Body of pancreas (tissue), 4 donors: ENCODE measurements at regions not wholly inside any gene's neighbourhood (a gene's known extent, or its start where the extent isn't known, plus 50 kb on each side); places are given as distances from the start of the nearest gene placed in this dataset.

Source experiments
- ATAC-seq: fragments of 150-250 bp; one replicate; pipeline ENCODE4 v1.9.1; 2016
- DNase-seq, 4 donors: peaks; one replicate each; pipeline ENCODE4 v3.0.0-alpha.2; 2019
- H3K27ac ChIP-seq, 4 donors: fragments of 200-600 bp; sonication (generic); 1 replicate in 3 of 4; 2 replicates in 1 of 4; pipeline versions ENCODE4 v1.5.1 to v1.6.1; 2016 to 2019; ENCODE audit warnings: mild to moderate bottlenecking in 1 of 4, mixed read lengths in 1 of 4, moderate library complexity in 1 of 4
- H3K27me3 ChIP-seq, 2 donors: fragments of 200-600 bp; sonication (generic); one replicate each; pipeline ENCODE4 v1.6.0; 2016; ENCODE audit warnings: mild to moderate bottlenecking in 1 of 2
- H3K36me3 ChIP-seq, 2 donors: fragments of 200-600 bp; sonication (generic); replicated peaks in 1 of 2; 2 replicates each; pipeline ENCODE4 v1.5.1; 2016; ENCODE audit warnings: low read depth in 2 of 2; ENCODE audit not compliant: insufficient read depth in 1 of 2
- H3K4me1 ChIP-seq: fragments of 200-600 bp; sonication (generic); one replicate; pipeline ENCODE4 v1.6.0; 2016
- H3K4me3 ChIP-seq, 2 donors: fragments of 200-600 bp; sonication (generic); 1 replicate in 1 of 2; 2 replicates in 1 of 2; pipeline ENCODE4 v1.5.1; 2016 to 2019
- H3K9me3 ChIP-seq, 3 donors: fragments of 200-600 bp; sonication (generic); 1 replicate in 2 of 3; 2 replicates in 1 of 3; pipeline ENCODE4 v1.5.1; 2016
- POLR2A ChIP-seq, 3 donors: fragments of 450-650 bp; IDR thresholded peaks; one replicate each; pipeline ENCODE4 v1.6.1; 2016; ENCODE audit warnings: antibody characterized with exemption in 3 of 3, mild to moderate bottlenecking in 2 of 3
- WGBS, 2 donors: methylation state at CpG; one replicate each; pipeline ENCODE4 v1.1.5; 2017; 5-methylcytosine and 5-hydroxymethylcytosine counted together
- intact Hi-C: fragments of 100-400 bp; cut with DNase I; formaldehyde crosslinking; loops from one replicate; pipeline ENCODE4 v1.15.1; 2023
- TF ChIP-seq, protein P1 (sequence below), 7 experiments: fragments of 450-650 bp in 4 of 7; fragments of 200-600 bp in 3 of 7; sonication (generic) in 3 of 7; IDR thresholded peaks; one replicate each; pipeline ENCODE4 v1.5.1; 2016 to 2019; ENCODE audit warnings: antibody characterized with exemption in 7 of 7

DNA sequence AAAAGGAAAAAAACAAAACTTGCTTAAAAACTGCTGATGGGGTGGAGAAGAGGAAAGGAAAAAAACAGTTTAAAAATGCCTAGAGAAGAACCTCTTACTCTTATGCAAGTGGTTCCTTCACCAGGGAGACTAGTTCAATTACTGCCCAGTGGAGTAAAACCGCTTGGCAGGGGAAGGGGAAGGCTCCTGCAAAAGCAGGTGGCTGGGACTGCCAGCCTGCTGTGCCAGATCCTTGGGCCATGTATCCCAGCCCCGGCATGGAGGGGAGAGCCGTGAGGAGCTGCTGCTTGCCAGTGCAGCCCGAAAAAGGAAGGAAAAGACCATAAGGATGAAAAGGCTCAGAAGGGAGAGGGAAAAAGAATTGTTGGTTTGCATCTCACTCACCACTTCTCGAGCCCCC is 123.0 kb downstream of the FSCB start:
- intact Hi-C loops = no loop called here
- no peak for DNase-seq
- Histone ChIP-seq H3K36me3 (no peaks in the 10 kb centered on the region), H3K27ac (no peak overlapping the region), H3K9me3 (no peaks in the 10 kb centered on the region), H3K4me1 (no peaks in the 10 kb centered on the region), H3K27me3 (no peaks in the 10 kb centered on the region), H3K4me3 (no peak overlapping the region)
- WGBS, 2 donors = 76% methylated on average over 5 of the region's 5 CpGs
- no peak for TF ChIP-seq POLR2A (IDR thresholded peaks at IDR 0.05)
- TF ChIP-seq, protein P1, sequence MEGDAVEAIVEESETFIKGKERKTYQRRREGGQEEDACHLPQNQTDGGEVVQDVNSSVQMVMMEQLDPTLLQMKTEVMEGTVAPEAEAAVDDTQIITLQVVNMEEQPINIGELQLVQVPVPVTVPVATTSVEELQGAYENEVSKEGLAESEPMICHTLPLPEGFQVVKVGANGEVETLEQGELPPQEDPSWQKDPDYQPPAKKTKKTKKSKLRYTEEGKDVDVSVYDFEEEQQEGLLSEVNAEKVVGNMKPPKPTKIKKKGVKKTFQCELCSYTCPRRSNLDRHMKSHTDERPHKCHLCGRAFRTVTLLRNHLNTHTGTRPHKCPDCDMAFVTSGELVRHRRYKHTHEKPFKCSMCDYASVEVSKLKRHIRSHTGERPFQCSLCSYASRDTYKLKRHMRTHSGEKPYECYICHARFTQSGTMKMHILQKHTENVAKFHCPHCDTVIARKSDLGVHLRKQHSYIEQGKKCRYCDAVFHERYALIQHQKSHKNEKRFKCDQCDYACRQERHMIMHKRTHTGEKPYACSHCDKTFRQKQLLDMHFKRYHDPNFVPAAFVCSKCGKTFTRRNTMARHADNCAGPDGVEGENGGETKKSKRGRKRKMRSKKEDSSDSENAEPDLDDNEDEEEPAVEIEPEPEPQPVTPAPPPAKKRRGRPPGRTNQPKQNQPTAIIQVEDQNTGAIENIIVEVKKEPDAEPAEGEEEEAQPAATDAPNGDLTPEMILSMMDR (IDR thresholded peaks at IDR 0.05) = no peak
- ATAC-seq = no peak

GRCh38 chr14:44383636-44384035 is 123.4 kb downstream of the FSCB start:
- DNase-seq = no peak
- TF ChIP-seq, protein P1 (IDR thresholded peaks at IDR 0.05) = no peak
- TF ChIP-seq POLR2A (IDR thresholded peaks at IDR 0.05) = no peak

DNA sequence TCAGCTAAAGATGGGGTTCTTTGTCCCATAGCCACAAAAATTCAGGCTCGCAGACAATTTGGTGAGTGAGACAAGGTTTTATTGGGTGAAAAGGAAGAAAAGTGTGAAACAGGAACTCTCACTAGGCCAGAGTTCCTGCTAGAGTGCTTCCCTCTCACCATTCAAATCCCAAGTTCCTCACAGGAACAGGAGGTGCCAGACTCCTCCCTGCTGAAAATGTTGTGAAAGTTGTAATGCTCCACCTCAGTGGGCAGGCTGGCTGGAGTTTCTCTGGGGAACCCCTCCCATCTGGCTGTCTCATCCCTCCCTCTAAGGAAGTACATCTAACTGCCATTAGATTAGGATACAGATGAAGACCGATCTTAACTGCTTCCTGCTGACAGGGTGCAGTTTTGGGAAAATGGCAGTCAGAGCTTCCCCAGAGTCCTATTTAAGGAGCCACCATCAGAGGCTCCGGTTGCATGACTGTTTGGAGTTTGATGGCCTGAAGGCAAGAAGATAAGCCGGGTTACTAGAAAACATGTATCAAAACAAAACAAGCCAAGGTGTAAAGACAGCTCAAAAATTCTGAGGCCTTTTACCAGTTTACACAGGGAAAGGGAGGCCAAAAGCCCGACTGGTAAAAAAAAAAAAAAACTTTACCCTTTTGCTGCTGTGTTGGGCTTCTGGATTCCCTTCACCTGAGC is 127.6 kb downstream of the FSCB start:
- Histone ChIP-seq H3K4me1 (no peaks in the 10 kb centered on the region), H3K4me3 (no peak overlapping the region), H3K9me3 (no peaks in the 10 kb centered on the region), H3K27ac (no peak overlapping the region), H3K27me3 (no peaks in the 10 kb centered on the region), H3K36me3 (no peaks in the 10 kb centered on the region)
- DNase-seq = no peak
- 64 to 70% methylated on average over 5 of the region's 5 CpGs for WGBS, 2 donors
- no peak for ATAC-seq
- TF ChIP-seq, protein P1 (IDR thresholded peaks at IDR 0.05) = no peak
- TF ChIP-seq POLR2A (IDR thresholded peaks at IDR 0.05) = no peak
- intact Hi-C loops = no loop called here

More at GRCh38 chr14:44383636-44384035, 123.4 kb downstream of the FSCB start:
- intact Hi-C loops = no loop called here
- Histone ChIP-seq H3K27me3 (no peaks in the 10 kb centered on the region), H3K4me1 (no peaks in the 10 kb centered on the region), H3K27ac (no peak overlapping the region), H3K9me3 (no peaks in the 10 kb centered on the region), H3K36me3 (no peaks in the 10 kb centered on the region), H3K4me3 (no peak overlapping the region)
- ATAC-seq = no peak

DNA sequence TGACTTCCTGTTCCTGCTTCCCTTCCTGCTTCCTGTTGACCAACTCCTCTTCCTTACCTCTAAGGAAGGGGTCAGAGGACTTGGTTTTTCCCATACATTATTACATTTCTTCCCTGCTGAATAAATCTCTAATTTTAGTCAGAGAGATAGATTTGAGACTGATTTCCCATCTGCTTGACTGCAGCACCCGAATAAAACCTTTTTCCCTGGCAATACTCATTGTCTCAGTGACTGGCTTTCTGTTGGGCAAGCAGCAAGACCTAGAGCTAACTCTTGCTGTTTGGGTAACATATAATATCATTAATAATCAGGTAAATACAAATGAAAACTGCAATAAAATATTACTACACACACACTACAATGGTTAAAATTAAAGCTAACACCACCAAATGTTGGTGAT is 132.2 kb downstream of the FSCB start:
- ATAC-seq (no peak), DNase-seq (no peak)
- Histone ChIP-seq H3K4me1 (no peaks in the 10 kb centered on the region), H3K9me3 (no peaks in the 10 kb centered on the region), H3K4me3 (no peak overlapping the region), H3K27me3 (no peaks in the 10 kb centered on the region), H3K27ac (no peak overlapping the region), H3K36me3 (no peaks in the 10 kb centered on the region)
- WGBS, 2 donors = 63 to 66% methylated on average over 1 of the region's 1 CpG
- intact Hi-C loops = no loop called here
- no peak for TF ChIP-seq POLR2A (IDR thresholded peaks at IDR 0.05)
- TF ChIP-seq, protein P1 (IDR thresholded peaks at IDR 0.05) = no peak

GRCh38 chr14:44372807-44373489 is 134.1 kb downstream of the FSCB start:
- DNase-seq (no peak), ATAC-seq (no peak)
- H3K27ac ChIP-seq = no peak overlapping the region
- H3K9me3 ChIP-seq = no peaks in the 10 kb centered on the region
- intact Hi-C loops = no loop called here
- no peak overlapping the region for H3K4me3 ChIP-seq
- no peaks in the 10 kb centered on the region for H3K4me1 ChIP-seq
- H3K36me3 ChIP-seq = no peaks in the 10 kb centered on the region
- no peaks in the 10 kb centered on the region for H3K27me3 ChIP-seq
- WGBS, 2 donors = 81 to 85% methylated on average over 1 of the region's 1 CpG
- no peak for TF ChIP-seq POLR2A (IDR thresholded peaks at IDR 0.05)
- TF ChIP-seq, protein P1 (IDR thresholded peaks at IDR 0.05) = no peak
